ENCODE measurements at regions not wholly inside any gene's neighbourhood (a gene's known extent, or its start where the extent isn't known, plus 50 kb on each side); places are given as distances from the start of the nearest gene placed in this dataset.

GRCh38 chr6:130700397-130700796, 126.8 kb upstream of the SMLR1 start:
- TF ChIP-seq, protein P1, sequence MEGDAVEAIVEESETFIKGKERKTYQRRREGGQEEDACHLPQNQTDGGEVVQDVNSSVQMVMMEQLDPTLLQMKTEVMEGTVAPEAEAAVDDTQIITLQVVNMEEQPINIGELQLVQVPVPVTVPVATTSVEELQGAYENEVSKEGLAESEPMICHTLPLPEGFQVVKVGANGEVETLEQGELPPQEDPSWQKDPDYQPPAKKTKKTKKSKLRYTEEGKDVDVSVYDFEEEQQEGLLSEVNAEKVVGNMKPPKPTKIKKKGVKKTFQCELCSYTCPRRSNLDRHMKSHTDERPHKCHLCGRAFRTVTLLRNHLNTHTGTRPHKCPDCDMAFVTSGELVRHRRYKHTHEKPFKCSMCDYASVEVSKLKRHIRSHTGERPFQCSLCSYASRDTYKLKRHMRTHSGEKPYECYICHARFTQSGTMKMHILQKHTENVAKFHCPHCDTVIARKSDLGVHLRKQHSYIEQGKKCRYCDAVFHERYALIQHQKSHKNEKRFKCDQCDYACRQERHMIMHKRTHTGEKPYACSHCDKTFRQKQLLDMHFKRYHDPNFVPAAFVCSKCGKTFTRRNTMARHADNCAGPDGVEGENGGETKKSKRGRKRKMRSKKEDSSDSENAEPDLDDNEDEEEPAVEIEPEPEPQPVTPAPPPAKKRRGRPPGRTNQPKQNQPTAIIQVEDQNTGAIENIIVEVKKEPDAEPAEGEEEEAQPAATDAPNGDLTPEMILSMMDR (IDR thresholded peaks at IDR 0.05; ENCODE audit: insufficient read depth, low read length), result no peak
- no peak for TF ChIP-seq POLR2AphosphoS5 (IDR thresholded peaks at IDR 0.05; ENCODE audit: low read depth)
- TF ChIP-seq REST (IDR thresholded peaks at IDR 0.05; ENCODE audit: insufficient replicate concordance, low read depth), result no peak
- no peak for TF ChIP-seq GABPA (IDR thresholded peaks at IDR 0.05; ENCODE audit: low read depth)
